Left ventricle myocardium inferior (tissue), 1 donor: ENCODE measurements at regions not wholly inside any gene's neighbourhood (a gene's known extent, or its start where the extent isn't known, plus 50 kb on each side); places are given as distances from the start of the nearest gene placed in this dataset.

Experiments used
- DNase-seq: peaks from one replicate; pipeline ENCODE4 v3.0.0-alpha.2; 2020
- H3K27ac ChIP-seq: fragments of 200-600 bp; replicated peaks from 2 replicates; pipeline ENCODE4 v1.8.0; 2021
- H3K27me3 ChIP-seq: fragments of 200-600 bp; 2 replicates; pipeline ENCODE4 v1.8.0; 2021; ENCODE audit warnings: low read depth
- H3K36me3 ChIP-seq: fragments of 200-600 bp; 2 replicates; pipeline ENCODE4 v1.8.0; 2021
- H3K4me1 ChIP-seq: fragments of 200-600 bp; 2 replicates; pipeline ENCODE4 v1.8.0; 2021
- H3K4me3 ChIP-seq: fragments of 200-600 bp; 2 replicates; pipeline ENCODE4 v1.8.0; 2021; ENCODE audit warnings: mild to moderate bottlenecking, moderate library complexity
- H3K9me3 ChIP-seq: fragments of 200-600 bp; replicated peaks from 2 replicates; pipeline ENCODE4 v1.8.0; 2021
- CTCF ChIP-seq: fragments of 200-600 bp; IDR thresholded peaks from 2 replicates; pipeline ENCODE4 v1.8.0; 2021; ENCODE audit warnings: antibody characterized with exemption, mild to moderate bottlenecking, borderline replicate concordance
- intact Hi-C: fragments of 100-400 bp; cut with micrococcal nuclease; formaldehyde crosslinking; loops from one replicate; pipeline ENCODE4 v1.11.0; 2022
- donor health status: DM: no; HTN: yes; CAD: no; lungs with severe emphysema.

GRCh38 chr14:41073544-41073943 lies 533.1 kb upstream of the LRFN5 start:
- intact Hi-C loops, result no loop called here

DNA sequence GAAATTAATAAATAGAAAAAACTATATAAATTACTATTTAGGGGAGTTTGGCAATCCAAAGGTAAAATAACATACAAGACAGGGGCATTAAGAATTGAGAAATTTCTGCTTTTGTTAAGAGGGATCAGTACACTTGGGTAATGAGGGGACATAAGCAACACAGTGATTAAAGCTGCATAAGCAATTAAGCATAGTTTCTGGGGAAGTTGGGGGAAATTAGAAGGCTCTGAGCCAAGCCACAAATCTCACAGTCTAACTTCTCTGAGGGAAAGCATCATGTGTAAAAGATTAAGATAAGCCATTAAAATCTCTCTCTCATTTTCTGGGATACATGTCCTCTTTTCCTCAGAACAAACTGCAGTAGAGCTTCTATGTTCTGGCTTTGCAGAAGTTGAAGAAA lies 533.9 kb upstream of the LRFN5 start:
- Histone ChIP-seq H3K27me3 (no peaks in the 10 kb centered on the region), H3K9me3 (no peaks in the 10 kb centered on the region), H3K36me3 (no peaks in the 10 kb centered on the region), H3K4me1 (no peaks in the 10 kb centered on the region), H3K4me3 (no peak overlapping the region), H3K27ac (no peak overlapping the region)
- TF ChIP-seq CTCF, result no peak
- no peak for DNase-seq
- intact Hi-C loops, result no loop called here

More at GRCh38 chr14:41073544-41073943, 533.1 kb upstream of the LRFN5 start:
- Histone ChIP-seq H3K27ac (no peak overlapping the region), H3K9me3 (no peaks in the 10 kb centered on the region), H3K4me3 (no peak overlapping the region), H3K4me1 (no peaks in the 10 kb centered on the region), H3K36me3 (no peaks in the 10 kb centered on the region), H3K27me3 (no peaks in the 10 kb centered on the region)
- TF ChIP-seq CTCF, result no peak
- no peak for DNase-seq

- DNase-seq, result no peak
- Histone ChIP-seq H3K27me3 (no peaks in the 10 kb centered on the region), H3K4me1 (no peaks in the 10 kb centered on the region), H3K36me3 (no peaks in the 10 kb centered on the region), H3K27ac (no peak overlapping the region), H3K4me3 (no peak overlapping the region), H3K9me3 (no peaks in the 10 kb centered on the region)
- intact Hi-C loops, result no loop called here
- no peak for TF ChIP-seq CTCF
Measured at GRCh38 chr14:41071351-41071750, 535.3 kb upstream of the LRFN5 start.

DNA sequence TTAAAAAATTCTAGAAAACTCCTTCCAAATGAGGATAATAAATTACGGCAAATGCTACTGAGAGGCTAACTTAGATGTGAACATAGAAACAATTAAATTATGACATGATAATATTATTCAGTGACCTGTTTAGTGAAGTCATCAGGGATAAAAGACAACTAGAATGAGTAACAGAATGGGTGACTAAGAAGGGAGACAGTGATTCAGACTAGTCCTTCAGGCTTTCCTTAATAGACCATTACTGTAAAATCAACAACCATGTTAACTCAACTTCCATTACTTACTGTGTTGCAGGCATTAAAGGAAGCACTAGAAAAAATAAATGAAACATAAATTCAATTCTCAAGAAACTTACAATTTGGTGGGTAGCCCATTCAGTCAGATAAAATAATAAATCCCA lies 543.9 kb upstream of the LRFN5 start:
- intact Hi-C loops, result no loop called here

DNA sequence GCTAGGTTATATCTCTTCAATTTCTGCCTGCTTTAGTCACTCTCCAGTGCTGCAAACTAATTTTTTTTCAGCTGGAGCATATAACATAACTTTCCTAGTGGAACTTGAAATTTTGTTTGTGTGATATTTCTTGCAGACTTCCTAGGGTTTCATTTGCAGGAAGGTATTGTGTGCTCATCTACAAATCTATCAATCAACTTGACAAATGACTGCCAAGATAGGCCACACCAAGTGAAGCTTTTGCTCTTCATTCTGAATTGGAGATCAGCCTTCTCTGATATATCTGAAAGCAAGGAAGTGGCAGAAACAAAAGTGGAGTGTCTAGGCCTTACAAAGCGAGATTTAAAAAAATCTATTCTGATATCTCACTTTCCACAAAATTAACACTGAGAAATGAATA lies 551.1 kb upstream of the LRFN5 start:
- TF ChIP-seq CTCF, result no peak
- no peaks in the 10 kb centered on the region for H3K9me3 ChIP-seq

More for the DNA sequence above, 543.9 kb upstream of the LRFN5 start:
- Histone ChIP-seq H3K4me3 (no peak overlapping the region), H3K9me3 (no peaks in the 10 kb centered on the region), H3K27me3 (no peaks in the 10 kb centered on the region), H3K27ac (no peak overlapping the region), H3K36me3 (no peaks in the 10 kb centered on the region), H3K4me1 (no peaks in the 10 kb centered on the region)
- TF ChIP-seq CTCF, result no peak
- no peak for DNase-seq

GRCh38 chr14:41051801-41052200 lies 554.9 kb upstream of the LRFN5 start:
- H3K27ac ChIP-seq, result no peak overlapping the region
- H3K4me1 ChIP-seq, result no peaks in the 10 kb centered on the region
- intact Hi-C loops, result no loop called here
- no peaks in the 10 kb centered on the region for H3K9me3 ChIP-seq
- no peak for DNase-seq
- no peaks in the 10 kb centered on the region for H3K36me3 ChIP-seq
- no peak overlapping the region for H3K4me3 ChIP-seq
- no peak for TF ChIP-seq CTCF
- no peaks in the 10 kb centered on the region for H3K27me3 ChIP-seq

More for the DNA sequence above, 551.1 kb upstream of the LRFN5 start:
- Histone ChIP-seq H3K4me3 (no peak overlapping the region), H3K27me3 (no peaks in the 10 kb centered on the region), H3K4me1 (no peaks in the 10 kb centered on the region), H3K27ac (no peak overlapping the region), H3K36me3 (no peaks in the 10 kb centered on the region)
- intact Hi-C loops, result no loop called here
- no peak for DNase-seq
